ENCODE measurements at regions not wholly inside any gene's neighbourhood (a gene's known extent, or its start where the extent isn't known, plus 50 kb on each side); places are given as distances from the start of the nearest gene placed in this dataset.

GRCh38 chr7:27430105-27430504 is 187.5 kb downstream of the EVX1 start:
- TF ChIP-seq, protein P1, sequence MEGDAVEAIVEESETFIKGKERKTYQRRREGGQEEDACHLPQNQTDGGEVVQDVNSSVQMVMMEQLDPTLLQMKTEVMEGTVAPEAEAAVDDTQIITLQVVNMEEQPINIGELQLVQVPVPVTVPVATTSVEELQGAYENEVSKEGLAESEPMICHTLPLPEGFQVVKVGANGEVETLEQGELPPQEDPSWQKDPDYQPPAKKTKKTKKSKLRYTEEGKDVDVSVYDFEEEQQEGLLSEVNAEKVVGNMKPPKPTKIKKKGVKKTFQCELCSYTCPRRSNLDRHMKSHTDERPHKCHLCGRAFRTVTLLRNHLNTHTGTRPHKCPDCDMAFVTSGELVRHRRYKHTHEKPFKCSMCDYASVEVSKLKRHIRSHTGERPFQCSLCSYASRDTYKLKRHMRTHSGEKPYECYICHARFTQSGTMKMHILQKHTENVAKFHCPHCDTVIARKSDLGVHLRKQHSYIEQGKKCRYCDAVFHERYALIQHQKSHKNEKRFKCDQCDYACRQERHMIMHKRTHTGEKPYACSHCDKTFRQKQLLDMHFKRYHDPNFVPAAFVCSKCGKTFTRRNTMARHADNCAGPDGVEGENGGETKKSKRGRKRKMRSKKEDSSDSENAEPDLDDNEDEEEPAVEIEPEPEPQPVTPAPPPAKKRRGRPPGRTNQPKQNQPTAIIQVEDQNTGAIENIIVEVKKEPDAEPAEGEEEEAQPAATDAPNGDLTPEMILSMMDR (IDR thresholded peaks at IDR 0.05), result no peak
- no peak for TF ChIP-seq POLR2A (IDR thresholded peaks at IDR 0.05)
